K562 (cell line): ENCODE measurements at regions not wholly inside any gene's neighbourhood (a gene's known extent, or its start where the extent isn't known, plus 50 kb on each side); places are given as distances from the start of the nearest gene placed in this dataset.

Experiments
- ATAC-seq: fragments of 200-7000 bp; cut with Tn5 transposase; 3 replicates; pipeline ENCODE4 v1.9.1; 2020; ENCODE audit warnings: moderate library complexity
- BruUV-seq: library from RNA; stranded (reverse); fragments of 400-500 nt; replicated peaks from 2 replicates; lab custom pipeline; 2021; lab: Mats Ljungman, UMichigan
- CTCF ChIA-PET: fragments of 300-600 bp; formaldehyde crosslinking; extraction: SDS; loops from one replicate; lab custom pipeline; 2021; ENCODE audit warnings: low intra/inter-chr PET ratio; lab: Yijun Ruan, JAX
- POLR2A ChIA-PET: fragments of 300-600, 350-650 bp; sonication (Branson Sonifier 250); formaldehyde crosslinking; extraction: SDS; loops from one replicate; lab custom pipeline; 2021; ENCODE audit warnings: antibody characterized with exemption, inconsistent platforms; lab: Yijun Ruan, JAX
- DNase-seq, 4 experiments: peaks; one replicate each; pipeline versions ENCODE4 v3.0.0 to v3.0.0-alpha.2; 2011 to 2018; ENCODE audit warnings: low spot score in 3 of 4, mixed read lengths in 3 of 4; ENCODE audit errors: extremely low read depth in 1 of 4
- FAIRE-seq: peaks from 2 replicates; lab custom pipeline; 2011; peaks lifted over from hg19 to GRCh38; lab: Jason Lieb, UNC
- H2AFZ ChIP-seq: 2 replicates; pipeline ENCODE4 v1.6.0; 2011; ENCODE audit warnings: low read depth, low read length, control low read depth, inconsistent platforms
- H3K27ac ChIP-seq: fragments of 200-600 bp; 3 replicates; pipeline ENCODE4 v1.8.0; 2011; ENCODE audit warnings: low read depth, mild to moderate bottlenecking, control low read depth, inconsistent platforms, low read length, moderate library complexity, mixed read lengths; ENCODE audit errors: extremely low read depth
- H3K27me3 ChIP-seq, 2 experiments: fragments of 300-600 bp in 1 of 2; 2 replicates in 1 of 2; 3 replicates in 1 of 2; pipeline versions ENCODE4 v1.6.0 to v1.8.0; 2011; ENCODE audit warnings: inconsistent platforms in 2 of 2, low read length in 2 of 2, mild to moderate bottlenecking in 1 of 2, mixed read lengths in 1 of 2, moderate library complexity in 1 of 2; ENCODE audit not compliant: control insufficient read depth in 2 of 2, insufficient read depth in 2 of 2
- H3K36me3 ChIP-seq: fragments of 300-600 bp; 3 replicates; pipeline ENCODE4 v1.8.0; 2011; ENCODE audit warnings: mild to moderate bottlenecking, low read length, inconsistent platforms; ENCODE audit not compliant: control insufficient read depth, insufficient read depth
- H3K4me1 ChIP-seq, 2 experiments: fragments of 200-600 bp in 1 of 2; replicated peaks in 1 of 2; 2 replicates in 1 of 2; 3 replicates in 1 of 2; pipeline versions ENCODE4 v1.5.1 to v1.8.0; 2011; ENCODE audit warnings: inconsistent platforms in 2 of 2, low read length in 2 of 2, mild to moderate bottlenecking in 1 of 2, mixed read lengths in 1 of 2, moderate library complexity in 1 of 2; ENCODE audit not compliant: control insufficient read depth in 2 of 2, insufficient read depth in 2 of 2
- H3K4me2 ChIP-seq: 2 replicates; pipeline ENCODE4 v1.6.1; 2011; ENCODE audit warnings: low read length, control low read depth, inconsistent platforms, mixed read lengths; ENCODE audit not compliant: insufficient read depth
- H3K4me3 ChIP-seq: fragments of 200-600 bp; sonication (generic), shearing (Covaris generic); 2 replicates; pipeline ENCODE4 v1.5.1; 2016; ENCODE audit warnings: control low read depth, inconsistent platforms
- H3K79me2 ChIP-seq: fragments of 200-600 bp; 3 replicates; pipeline ENCODE4 v1.8.0; 2011; ENCODE audit warnings: low read length, inconsistent platforms; ENCODE audit not compliant: control insufficient read depth, insufficient read depth
- H3K9ac ChIP-seq, 2 experiments: 2 replicates each; pipeline versions ENCODE4 v1.6.0 to v1.6.1; 2011; ENCODE audit warnings: low read depth in 2 of 2, low read length in 2 of 2, control low read depth in 1 of 2, inconsistent platforms in 1 of 2, mild to moderate bottlenecking in 1 of 2, mixed read lengths in 1 of 2; ENCODE audit not compliant: insufficient read depth in 1 of 2
- H3K9me1 ChIP-seq: one replicate; pipeline ENCODE4 v1.6.0; 2011; ENCODE audit warnings: inconsistent platforms, mild to moderate bottlenecking, low read length, moderate library complexity; ENCODE audit not compliant: control insufficient read depth, insufficient read depth
- H3K9me3 ChIP-seq: replicated peaks from 2 replicates; pipeline ENCODE4 v1.5.1; 2011; ENCODE audit warnings: low read depth, low read length, inconsistent platforms; ENCODE audit not compliant: control insufficient read depth, insufficient read depth
- H4K20me1 ChIP-seq: replicated peaks from 2 replicates; pipeline ENCODE4 v1.6.1; 2011; ENCODE audit warnings: low read length, inconsistent platforms, mixed read lengths; ENCODE audit not compliant: control insufficient read depth, insufficient read depth
- ATF7 ChIP-seq: fragments of 450-650 bp; IDR thresholded peaks from 2 replicates; pipeline ENCODE4 v1.7.1; 2014; ENCODE audit warnings: mild to moderate bottlenecking, moderate library complexity
- CHCHD3 ChIP-seq: fragments of 250-450 bp; sonication (Bioruptor Pico); IDR thresholded peaks from 2 replicates; pipeline ENCODE4 v2.1.2; 2022; ENCODE audit warnings: mild to moderate bottlenecking
- DACH1 ChIP-seq: fragments of 450-650 bp; IDR thresholded peaks from 2 replicates; pipeline ENCODE4 v1.6.1; 2018; ENCODE audit not compliant: partially characterized antibody
- ELF4 ChIP-seq: fragments of 450-650 bp; formaldehyde crosslinking; IDR thresholded peaks from 2 replicates; pipeline ENCODE4 v1.4.0; 2022; ENCODE audit warnings: missing genetic modification characterization
- NCOR1 ChIP-seq: fragments of 450-650 bp; IDR thresholded peaks from 2 replicates; pipeline ENCODE4 v1.6.1; 2016; ENCODE audit warnings: mild to moderate bottlenecking, moderate library complexity
- RAD21 ChIP-seq, 2 experiments: fragments of 250-450 bp in 1 of 2; fragments of 450-650 bp in 1 of 2; sonication (Bioruptor Pico) in 1 of 2; formaldehyde crosslinking in 1 of 2; IDR thresholded peaks in 1 of 2; conservative IDR thresholded peaks in 1 of 2; 2 replicates each; pipeline versions ENCODE4 v1.4.0 to v1.8.0; 2020 to 2022; ENCODE audit warnings: mild to moderate bottlenecking in 2 of 2, moderate library complexity in 1 of 2
- SMAD1 ChIP-seq: fragments of 150-350 bp; IDR thresholded peaks from 2 replicates; pipeline ENCODE4 v1.6.1; 2014; ENCODE audit warnings: low read length, low read depth; ENCODE audit not compliant: partially characterized antibody
- SPI1 ChIP-seq: IDR thresholded peaks from 2 replicates; pipeline ENCODE4 v1.6.1; 2011; ENCODE audit warnings: low read depth, low read length, control low read depth, borderline replicate concordance
- TAF9B ChIP-seq: fragments of 450-650 bp; IDR thresholded peaks from 2 replicates; pipeline ENCODE4 v1.6.1; 2018; ENCODE audit warnings: mild to moderate bottlenecking; ENCODE audit not compliant: partially characterized antibody
- XRCC4 ChIP-seq: IDR thresholded peaks from one replicate; pipeline ENCODE4 v1.6.1; 2011; ENCODE audit not compliant: insufficient read depth, insufficient read length; ENCODE audit errors: extremely low read depth
- ZBTB17 ChIP-seq: fragments of 450-650 bp; formaldehyde crosslinking; IDR thresholded peaks from 2 replicates; pipeline ENCODE4 v1.4.0; 2020; ENCODE audit warnings: mild to moderate bottlenecking
- ZC3H8 ChIP-seq: fragments of 450-650 bp; IDR thresholded peaks from 2 replicates; pipeline ENCODE4 v1.6.1; 2017
- ZFP30 ChIP-seq: fragments of 250-450 bp; sonication (Bioruptor Pico); IDR thresholded peaks from 2 replicates; pipeline ENCODE4 v1.8.0; 2022; ENCODE audit warnings: moderate library complexity, mild to moderate bottlenecking, inconsistent platforms, borderline replicate concordance
- ZNF316 ChIP-seq: fragments of 450-650 bp; IDR thresholded peaks from 2 replicates; pipeline ENCODE4 v1.6.1; 2016
- ZNF583 ChIP-seq: fragments of 250-450 bp; sonication (Bioruptor Pico); IDR thresholded peaks from 2 replicates; pipeline ENCODE4 v1.4.0; 2020
- ZNF696 ChIP-seq: fragments of 250-450 bp; sonication (Bioruptor Pico); conservative IDR thresholded peaks from 2 replicates; pipeline ENCODE4 v1.4.0; 2020; ENCODE audit warnings: mild to moderate bottlenecking, moderate library complexity
- WGBS: fragments of 100-300 bp; shearing (Covaris generic); methylation state at CpG from one replicate; pipeline ENCODE4 v1.1.6; 2016; ENCODE audit warnings: low coverage, mixed read lengths; ENCODE audit not compliant: insufficient coverage; ENCODE audit errors: missing lambda C conversion rate; 5-methylcytosine and 5-hydroxymethylcytosine counted together
- in situ Hi-C: fragments of 300-500 bp; cut with MboI; formaldehyde crosslinking; loops from 4 replicates; pipeline ENCODE4 v1.15.0; 2018; ENCODE audit warnings: inconsistent platforms, mixed read lengths
- intact Hi-C: fragments of 100-400 bp; cut with micrococcal nuclease; formaldehyde crosslinking; loops from 2 replicates; pipeline ENCODE4 v1.14.2; 2022
- TF ChIP-seq, protein P1 (sequence below): sonication (generic); formaldehyde crosslinking; IDR thresholded peaks from 2 replicates; pipeline ENCODE4 v1.4.0; 2020; ENCODE audit warnings: mild to moderate bottlenecking, missing genetic modification reagents
- TF ChIP-seq, protein P2 (sequence below): fragments of 450-650 bp; IDR thresholded peaks from one replicate; pipeline ENCODE4 v1.6.1; 2018; ENCODE audit warnings: mild to moderate bottlenecking, moderate library complexity; ENCODE audit not compliant: partially characterized antibody

DNA sequence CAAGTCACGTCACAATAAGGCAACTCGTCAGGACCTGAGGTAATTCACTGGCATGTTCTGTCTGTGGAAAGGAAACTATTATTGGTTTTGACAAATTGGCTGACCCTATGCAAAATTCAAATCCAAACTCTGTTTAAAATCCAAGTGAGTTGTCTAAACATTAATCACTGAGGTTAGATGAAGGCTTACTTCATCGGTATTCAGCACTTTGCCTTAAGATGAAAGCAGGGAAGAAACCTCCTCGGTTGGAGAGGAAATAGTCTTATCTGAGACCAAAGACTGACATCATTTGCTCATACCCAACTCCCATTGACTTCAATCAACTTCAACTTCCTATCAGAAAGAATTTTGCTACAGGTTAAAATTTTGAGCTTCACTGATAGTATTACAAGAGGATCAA is 355.1 kb upstream of the MBL2 start:
- Histone ChIP-seq H3K27ac (no peak overlapping the region), H3K9me3 (no peaks in the 10 kb centered on the region; the same call in 1 of the 2 replicates), H4K20me1 (no peaks in the 10 kb centered on the region), H3K27me3 (no peaks in the 10 kb centered on the region), H3K4me3 (no peak overlapping the region), H3K4me2 (no peak overlapping the region), H3K9ac (no peak overlapping the region), H3K9me1 (no peaks in the 10 kb centered on the region), H2AFZ (no peak overlapping the region), H3K4me1 (no peaks in the 10 kb centered on the region), H3K36me3 (no peaks in the 10 kb centered on the region), H3K79me2 (no peaks in the 10 kb centered on the region)
- intact Hi-C loops = no loop called here
- CTCF ChIA-PET = no interaction called here
- ATAC-seq (no peak), FAIRE-seq (peak; percentile 74), DNase-seq (no peak)
- WGBS = 2% methylated on average over 4 of the region's 4 CpGs
- BruUV-seq = no TSS peak
- TF ChIP-seq NCOR1 = no peak
- no peak for TF ChIP-seq ZNF583 (CRISPR knock-in tag)
- TF ChIP-seq ELF4 (CRISPR knock-in tag) = no peak
- TF ChIP-seq SPI1 = no peak
- no peak for TF ChIP-seq RAD21 (CRISPR knock-in tag; conservative IDR thresholded peaks at IDR 0.05 in 1 of 2, IDR thresholded peaks at IDR 0.05 in 1 of 2)
- no peak for TF ChIP-seq DACH1
- TF ChIP-seq, protein P1, sequence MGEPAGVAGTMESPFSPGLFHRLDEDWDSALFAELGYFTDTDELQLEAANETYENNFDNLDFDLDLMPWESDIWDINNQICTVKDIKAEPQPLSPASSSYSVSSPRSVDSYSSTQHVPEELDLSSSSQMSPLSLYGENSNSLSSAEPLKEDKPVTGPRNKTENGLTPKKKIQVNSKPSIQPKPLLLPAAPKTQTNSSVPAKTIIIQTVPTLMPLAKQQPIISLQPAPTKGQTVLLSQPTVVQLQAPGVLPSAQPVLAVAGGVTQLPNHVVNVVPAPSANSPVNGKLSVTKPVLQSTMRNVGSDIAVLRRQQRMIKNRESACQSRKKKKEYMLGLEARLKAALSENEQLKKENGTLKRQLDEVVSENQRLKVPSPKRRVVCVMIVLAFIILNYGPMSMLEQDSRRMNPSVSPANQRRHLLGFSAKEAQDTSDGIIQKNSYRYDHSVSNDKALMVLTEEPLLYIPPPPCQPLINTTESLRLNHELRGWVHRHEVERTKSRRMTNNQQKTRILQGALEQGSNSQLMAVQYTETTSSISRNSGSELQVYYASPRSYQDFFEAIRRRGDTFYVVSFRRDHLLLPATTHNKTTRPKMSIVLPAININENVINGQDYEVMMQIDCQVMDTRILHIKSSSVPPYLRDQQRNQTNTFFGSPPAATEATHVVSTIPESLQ (CRISPR knock-in tag) = no peak
- no peak for TF ChIP-seq XRCC4
- TF ChIP-seq ZNF696 (CRISPR knock-in tag) = no peak
- no peak for TF ChIP-seq SMAD1
- TF ChIP-seq ZNF316 = no peak
- no peak for TF ChIP-seq CHCHD3 (CRISPR knock-in tag)
- TF ChIP-seq, protein P2, sequence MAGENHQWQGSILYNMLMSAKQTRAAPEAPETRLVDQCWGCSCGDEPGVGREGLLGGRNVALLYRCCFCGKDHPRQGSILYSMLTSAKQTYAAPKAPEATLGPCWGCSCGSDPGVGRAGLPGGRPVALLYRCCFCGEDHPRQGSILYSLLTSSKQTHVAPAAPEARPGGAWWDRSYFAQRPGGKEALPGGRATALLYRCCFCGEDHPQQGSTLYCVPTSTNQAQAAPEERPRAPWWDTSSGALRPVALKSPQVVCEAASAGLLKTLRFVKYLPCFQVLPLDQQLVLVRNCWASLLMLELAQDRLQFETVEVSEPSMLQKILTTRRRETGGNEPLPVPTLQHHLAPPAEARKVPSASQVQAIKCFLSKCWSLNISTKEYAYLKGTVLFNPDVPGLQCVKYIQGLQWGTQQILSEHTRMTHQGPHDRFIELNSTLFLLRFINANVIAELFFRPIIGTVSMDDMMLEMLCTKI = no peak
- no peak for TF ChIP-seq ZFP30 (CRISPR knock-in tag)
- TF ChIP-seq TAF9B = no peak
- TF ChIP-seq ZC3H8 = no peak
- TF ChIP-seq ATF7 = no peak
- TF ChIP-seq ZBTB17 (CRISPR knock-in tag) = no peak
- POLR2A ChIA-PET = no interaction called here
- in situ Hi-C loops = no loop called here
